ENCODE measurements at regions not wholly inside any gene's neighbourhood (a gene's known extent, or its start where the extent isn't known, plus 50 kb on each side); places are given as distances from the start of the nearest gene placed in this dataset.

- no peak for TF ChIP-seq LEF1 (IDR thresholded peaks at IDR 0.05; ENCODE audit: borderline replicate concordance)
- TF ChIP-seq ARNT (IDR thresholded peaks at IDR 0.05): no peak
- no peak for TF ChIP-seq TARDBP (IDR thresholded peaks at IDR 0.05)
- TF ChIP-seq SP1 (IDR thresholded peaks at IDR 0.05): no peak
- no peak for TF ChIP-seq L3MBTL2 (conservative IDR thresholded peaks at IDR 0.05)
- TF ChIP-seq SUZ12 (IDR thresholded peaks at IDR 0.05): no peak
- no peak for TF ChIP-seq FOXA1 (IDR thresholded peaks at IDR 0.05)
- TF ChIP-seq BHLHE40 (IDR thresholded peaks at IDR 0.05; ENCODE audit: borderline replicate concordance): no peak
- TF ChIP-seq NFRKB (IDR thresholded peaks at IDR 0.05): no peak
- TF ChIP-seq ZNF384 (IDR thresholded peaks at IDR 0.05): no peak
Observed at GRCh38 chr5:57953792-57954191, 471.2 kb upstream of the ACTBL2 start.
